SJCRH30 (cell line): ENCODE measurements at regions not wholly inside any gene's neighbourhood (a gene's known extent, or its start where the extent isn't known, plus 50 kb on each side); places are given as distances from the start of the nearest gene placed in this dataset.

Experiments used
- DNase-seq, 2 experiments: peaks; one replicate each; pipeline ENCODE4 v3.0.0-alpha.2; 2015 to 2020
- H3K27ac ChIP-seq: fragments of 250-450 bp; sonication (Bioruptor Pico); 2 replicates; pipeline ENCODE4 v1.5.1; 2020; ENCODE audit warnings: mild to moderate bottlenecking, moderate library complexity
- H3K27me3 ChIP-seq: fragments of 250-450 bp; sonication (Bioruptor Pico); 2 replicates; pipeline ENCODE4 v1.5.1; 2020; ENCODE audit warnings: mild to moderate bottlenecking, moderate library complexity
- H3K36me3 ChIP-seq: fragments of 250-450 bp; sonication (Bioruptor Pico); 2 replicates; pipeline ENCODE4 v1.5.1; 2020; ENCODE audit warnings: mild to moderate bottlenecking, moderate library complexity
- H3K4me1 ChIP-seq: fragments of 250-450 bp; sonication (Bioruptor Pico); 2 replicates; pipeline ENCODE4 v1.5.1; 2020; ENCODE audit warnings: mild to moderate bottlenecking, moderate library complexity
- H3K4me3 ChIP-seq: fragments of 250-450 bp; sonication (Bioruptor Pico); 2 replicates; pipeline ENCODE4 v1.5.1; 2020; ENCODE audit warnings: mild to moderate bottlenecking, moderate library complexity
- H3K9me3 ChIP-seq: fragments of 250-450 bp; sonication (Bioruptor Pico); replicated peaks from 2 replicates; pipeline ENCODE4 v1.5.1; 2020; ENCODE audit warnings: mild to moderate bottlenecking, moderate library complexity

DNA sequence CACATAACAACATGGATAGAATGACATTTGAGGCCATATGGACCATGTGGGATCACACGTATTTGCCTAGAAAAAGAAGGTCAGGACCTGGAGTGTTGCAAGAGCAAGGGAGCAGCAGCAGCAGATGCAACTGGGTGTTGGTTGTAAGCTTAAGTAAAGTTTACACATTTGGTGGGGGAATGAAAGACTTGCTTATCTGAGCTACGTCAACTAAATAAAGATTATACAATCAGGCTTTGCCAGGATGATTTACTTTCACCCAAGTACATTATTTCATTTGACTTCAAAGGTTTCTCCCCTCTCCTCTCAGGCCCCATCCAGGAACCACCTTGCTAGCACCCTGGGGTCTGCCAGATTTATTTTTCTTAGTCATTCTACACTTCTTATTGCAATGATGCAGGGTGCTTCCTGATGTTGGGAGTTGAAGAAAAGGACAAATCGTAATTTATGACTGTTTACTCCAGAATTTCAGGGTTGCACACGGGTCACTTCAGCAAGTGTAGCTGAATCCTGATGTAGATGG lies 591.9 kb upstream of the IGFBP3 start:
- Histone ChIP-seq H3K4me1 (no peaks in the 10 kb centered on the region), H3K36me3 (no peaks in the 10 kb centered on the region), H3K4me3 (no peak overlapping the region), H3K27me3 (no peaks in the 10 kb centered on the region), H3K27ac (no peak overlapping the region), H3K9me3 (no peaks in the 10 kb centered on the region)
- no peak for DNase-seq

DNA sequence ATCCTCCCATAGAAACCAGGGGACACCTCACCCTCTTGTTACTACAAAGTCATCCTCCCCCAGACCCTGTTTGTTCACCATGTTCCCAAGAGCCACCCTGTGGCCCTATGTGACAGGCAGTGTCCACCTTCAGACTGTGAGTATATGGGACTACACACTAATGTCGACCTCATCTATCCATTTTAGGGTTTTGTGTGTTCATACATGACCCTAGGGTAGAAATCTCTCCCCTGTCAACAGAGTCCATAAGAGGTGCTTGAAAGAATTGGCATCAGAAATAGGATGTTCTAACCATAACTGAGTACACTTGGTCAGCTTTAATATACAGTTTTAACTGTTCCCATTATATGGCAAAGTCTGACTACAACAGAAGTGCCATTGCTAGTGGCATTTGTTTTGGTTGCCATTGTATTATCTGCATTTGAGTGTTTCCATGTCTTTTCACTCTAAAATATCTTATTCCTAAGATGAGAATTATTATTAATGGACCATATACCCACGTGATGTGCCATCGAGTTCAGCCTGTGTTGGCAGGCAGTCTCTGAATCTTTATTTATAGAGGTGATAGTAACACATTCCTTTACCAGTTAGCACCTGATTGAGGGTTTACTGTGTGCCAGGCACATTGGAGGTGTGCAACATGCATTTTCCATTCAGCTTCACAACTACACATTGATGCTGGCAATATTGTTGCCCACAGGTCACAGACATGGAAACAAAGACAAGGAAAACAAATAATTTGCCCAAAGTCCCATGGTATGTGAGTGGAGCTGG lies 590.6 kb upstream of the IGFBP3 start:
- Histone ChIP-seq H3K4me3 (no peak overlapping the region), H3K9me3 (no peaks in the 10 kb centered on the region), H3K4me1 (no peaks in the 10 kb centered on the region), H3K36me3 (no peaks in the 10 kb centered on the region), H3K27ac (no peak overlapping the region), H3K27me3 (no peaks in the 10 kb centered on the region)
- DNase-seq, result no peak

DNA sequence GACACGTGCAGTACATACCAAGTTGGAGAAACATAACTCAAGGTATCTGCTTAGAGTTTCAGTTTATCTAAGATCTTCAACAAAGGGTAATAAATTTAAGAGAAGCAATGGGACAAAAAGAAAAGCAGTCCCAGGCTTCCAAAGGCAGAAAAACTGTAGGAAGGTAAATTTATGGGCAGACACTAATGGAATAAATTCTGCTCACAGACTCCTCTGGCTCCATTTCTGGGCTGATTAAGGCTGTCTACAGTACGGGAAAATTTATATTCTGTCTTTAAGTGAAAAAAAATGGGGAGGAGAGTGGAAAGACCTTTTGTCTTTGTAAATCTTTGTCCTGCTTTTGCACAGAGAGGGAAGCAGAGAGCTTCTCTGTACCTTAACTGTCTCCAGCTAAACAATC lies 587.5 kb upstream of the IGFBP3 start:
- no peak overlapping the region for H3K27ac ChIP-seq
- no peaks in the 10 kb centered on the region for H3K9me3 ChIP-seq
- DNase-seq, result no peak

DNA sequence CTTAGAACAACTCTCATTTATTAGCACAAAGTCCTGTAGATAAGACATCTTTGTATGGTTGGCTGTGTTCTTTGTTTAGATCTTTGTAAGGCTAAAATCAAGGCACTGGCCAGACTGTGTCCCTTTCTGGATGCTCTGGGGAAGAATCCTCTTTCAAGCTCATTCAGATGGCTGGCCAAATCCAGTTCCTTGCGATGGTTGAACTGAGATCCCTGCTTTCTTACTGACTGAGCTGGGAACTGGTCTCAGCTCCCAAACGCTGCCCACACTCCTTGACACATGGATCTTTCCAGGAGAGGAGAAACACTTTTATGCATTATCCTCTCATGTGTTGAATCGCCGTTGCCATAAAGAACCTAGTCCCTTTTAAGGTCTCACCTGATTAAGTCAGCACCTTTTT lies 586.5 kb upstream of the IGFBP3 start:
- H3K27me3 ChIP-seq, result no peaks in the 10 kb centered on the region
- H3K27ac ChIP-seq, result no peak overlapping the region
- H3K9me3 ChIP-seq, result no peaks in the 10 kb centered on the region; the same call in 1 of the 2 replicates
- DNase-seq, result no peak
- no peaks in the 10 kb centered on the region for H3K4me1 ChIP-seq
- no peaks in the 10 kb centered on the region for H3K36me3 ChIP-seq
- no peak overlapping the region for H3K4me3 ChIP-seq

More for the DNA sequence above, 587.5 kb upstream of the IGFBP3 start:
- H3K4me1 ChIP-seq, result no peaks in the 10 kb centered on the region
- H3K27me3 ChIP-seq, result no peaks in the 10 kb centered on the region
- no peaks in the 10 kb centered on the region for H3K36me3 ChIP-seq
- no peak overlapping the region for H3K4me3 ChIP-seq

DNA sequence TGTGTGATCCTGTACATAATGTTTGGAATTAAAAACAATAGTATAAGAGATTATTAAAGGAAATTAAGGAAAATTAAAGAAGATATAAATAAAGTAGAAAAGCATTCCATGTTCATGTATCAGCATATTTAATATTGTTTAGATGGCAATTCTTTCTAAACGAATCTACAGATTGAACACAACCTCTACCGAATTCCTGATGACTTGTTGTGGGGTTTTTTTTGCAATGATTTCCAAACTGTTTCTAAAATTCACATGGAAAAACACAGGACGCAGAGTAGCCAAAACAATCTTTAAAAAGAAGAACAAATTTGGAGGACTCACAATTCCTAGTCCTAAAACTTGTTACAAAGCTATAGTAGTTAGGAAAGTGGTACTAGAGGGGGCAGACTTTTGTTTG lies 573.4 kb upstream of the IGFBP3 start:
- Histone ChIP-seq H3K9me3 (no peaks in the 10 kb centered on the region), H3K4me1 (no peaks in the 10 kb centered on the region), H3K4me3 (no peak overlapping the region), H3K27me3 (no peaks in the 10 kb centered on the region), H3K27ac (no peak overlapping the region), H3K36me3 (no peaks in the 10 kb centered on the region)
- DNase-seq, result no peak

DNA sequence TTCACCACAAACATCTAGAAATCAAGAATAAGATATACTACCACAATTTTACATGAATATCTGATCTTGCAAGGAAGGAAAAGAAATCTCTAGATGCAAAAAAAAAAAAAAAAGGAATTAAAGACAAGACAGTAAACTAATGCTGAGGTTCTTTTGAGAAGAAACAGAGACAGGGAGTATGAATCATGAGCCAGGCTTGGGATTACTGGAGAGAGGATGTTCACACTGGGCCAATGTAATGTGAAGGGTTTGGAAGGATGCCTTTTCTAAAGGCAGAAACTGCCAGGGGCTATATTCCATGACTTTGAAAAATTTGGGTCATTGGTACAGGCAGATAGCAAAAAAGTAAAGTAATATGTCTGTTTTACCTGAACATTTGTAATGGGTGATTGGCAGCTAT lies 573.0 kb upstream of the IGFBP3 start:
- Histone ChIP-seq H3K36me3 (no peaks in the 10 kb centered on the region), H3K27me3 (no peaks in the 10 kb centered on the region), H3K9me3 (no peaks in the 10 kb centered on the region), H3K27ac (no peak overlapping the region), H3K4me1 (no peaks in the 10 kb centered on the region), H3K4me3 (no peak overlapping the region)
- no peak for DNase-seq

DNA sequence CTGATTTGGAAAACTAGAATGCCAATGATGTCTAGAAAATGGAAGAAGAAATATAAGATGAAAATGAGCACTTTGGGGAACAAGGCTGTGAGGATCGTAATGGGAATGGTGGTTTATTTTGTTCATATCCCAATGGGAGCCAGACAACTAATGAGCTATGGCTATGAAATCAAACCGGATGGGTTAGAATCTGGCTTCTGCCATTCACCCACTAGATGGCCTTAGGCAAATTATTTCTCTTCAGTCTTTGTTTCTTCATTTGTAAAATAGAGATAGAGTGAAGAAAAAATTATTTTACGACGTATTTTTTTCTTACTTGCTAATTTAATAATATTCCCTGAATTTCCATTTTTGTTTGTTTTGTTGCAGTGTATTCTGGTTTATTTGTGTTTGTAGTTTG lies 572.1 kb upstream of the IGFBP3 start:
- Histone ChIP-seq H3K27ac (no peak overlapping the region), H3K27me3 (no peaks in the 10 kb centered on the region), H3K4me1 (no peaks in the 10 kb centered on the region), H3K9me3 (no peaks in the 10 kb centered on the region), H3K36me3 (no peaks in the 10 kb centered on the region), H3K4me3 (no peak overlapping the region)
- DNase-seq, result no peak

DNA sequence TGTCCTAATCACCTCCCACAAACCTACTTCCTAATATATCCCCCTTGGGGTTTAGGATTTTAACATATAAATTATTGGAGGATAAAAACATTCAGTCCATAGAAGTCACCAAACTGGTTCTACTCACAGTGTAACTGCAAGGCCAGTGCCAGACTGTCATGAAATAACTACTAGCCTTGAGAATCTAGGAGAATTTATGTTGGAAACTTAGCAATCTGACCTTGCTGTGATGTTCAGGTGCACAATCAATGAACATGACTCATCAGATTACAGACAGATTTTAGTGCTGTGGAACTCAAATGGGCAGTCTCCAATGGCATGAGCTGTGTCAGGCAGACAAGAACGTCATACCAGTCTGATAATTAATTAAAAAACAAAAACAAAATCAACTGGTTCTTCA lies 571.4 kb upstream of the IGFBP3 start:
- H3K27ac ChIP-seq, result no peak overlapping the region
- H3K4me1 ChIP-seq, result no peaks in the 10 kb centered on the region
- no peak for DNase-seq

DNA sequence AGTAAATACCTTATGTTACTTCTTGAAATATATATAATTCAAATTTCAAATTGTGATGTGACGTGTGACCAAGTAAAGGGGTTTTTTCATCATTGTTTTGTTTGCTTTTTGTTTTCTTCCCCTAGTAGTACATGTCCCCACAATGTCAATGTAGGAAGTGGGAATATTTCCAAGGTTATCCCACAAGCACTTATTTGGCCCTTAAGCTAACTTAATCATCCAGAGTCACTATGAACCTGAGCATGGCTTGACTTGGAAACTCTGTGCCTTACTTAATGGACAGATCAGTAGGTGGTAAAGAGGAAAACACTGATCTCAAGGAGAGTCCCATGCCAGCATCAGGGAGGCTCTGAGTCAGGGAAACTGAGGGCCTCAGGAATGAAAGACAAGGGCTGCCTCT lies 569.3 kb upstream of the IGFBP3 start:
- H3K4me3 ChIP-seq, result no peak overlapping the region
- DNase-seq, result no peak
- no peaks in the 10 kb centered on the region for H3K27me3 ChIP-seq
- no peaks in the 10 kb centered on the region for H3K36me3 ChIP-seq
- H3K9me3 ChIP-seq, result no peaks in the 10 kb centered on the region
- no peak overlapping the region for H3K27ac ChIP-seq
- H3K4me1 ChIP-seq, result no peaks in the 10 kb centered on the region

More for the DNA sequence above, 571.4 kb upstream of the IGFBP3 start:
- Histone ChIP-seq H3K4me3 (no peak overlapping the region), H3K36me3 (no peaks in the 10 kb centered on the region), H3K9me3 (no peaks in the 10 kb centered on the region), H3K27me3 (no peaks in the 10 kb centered on the region)

DNA sequence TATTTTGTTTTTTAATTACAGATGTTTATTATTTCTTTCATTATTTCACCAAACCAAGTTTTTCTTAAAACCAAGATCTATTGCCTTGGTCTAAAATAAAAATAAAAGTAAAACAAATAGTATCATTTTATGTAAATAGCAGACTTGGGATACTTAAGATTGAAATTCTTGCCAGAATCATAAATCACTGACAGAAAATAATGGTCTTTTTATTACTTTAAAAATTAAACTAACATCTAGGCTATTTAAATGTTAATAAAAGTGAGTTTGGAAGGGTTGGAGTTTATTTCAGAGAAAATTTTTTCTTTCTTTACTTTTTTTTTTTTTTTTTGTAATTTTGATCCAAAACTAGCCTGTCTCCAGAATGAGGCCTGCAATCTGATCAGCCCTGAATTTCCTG lies 568.0 kb upstream of the IGFBP3 start:
- H3K4me1 ChIP-seq, result no peaks in the 10 kb centered on the region
- no peak overlapping the region for H3K27ac ChIP-seq
- H3K9me3 ChIP-seq, result no peaks in the 10 kb centered on the region
- no peak for DNase-seq
- no peaks in the 10 kb centered on the region for H3K27me3 ChIP-seq
- H3K36me3 ChIP-seq, result no peaks in the 10 kb centered on the region
- H3K4me3 ChIP-seq, result no peak overlapping the region

DNA sequence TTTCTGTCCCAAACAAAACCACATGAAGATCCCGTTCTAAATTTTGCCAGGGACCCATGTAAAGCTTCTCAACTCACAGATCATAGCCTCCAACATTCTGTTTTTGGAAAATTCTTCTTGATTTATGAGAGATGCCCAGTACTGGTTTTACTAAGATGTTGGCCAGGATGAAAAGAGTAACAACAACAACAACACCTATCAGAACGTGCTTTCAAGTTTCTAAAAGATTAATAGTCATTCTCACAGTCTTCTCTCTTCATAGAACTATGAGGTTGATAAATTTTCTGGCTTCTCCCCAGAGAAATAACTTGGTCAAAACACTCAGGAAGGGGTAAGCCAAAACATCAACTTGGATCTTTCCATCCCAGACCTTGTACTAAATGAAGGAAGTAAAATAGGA lies 567.5 kb upstream of the IGFBP3 start:
- Histone ChIP-seq H3K4me3 (no peak overlapping the region), H3K36me3 (no peaks in the 10 kb centered on the region), H3K27me3 (no peaks in the 10 kb centered on the region), H3K9me3 (no peaks in the 10 kb centered on the region), H3K27ac (no peak overlapping the region), H3K4me1 (no peaks in the 10 kb centered on the region)
- no peak for DNase-seq

DNA sequence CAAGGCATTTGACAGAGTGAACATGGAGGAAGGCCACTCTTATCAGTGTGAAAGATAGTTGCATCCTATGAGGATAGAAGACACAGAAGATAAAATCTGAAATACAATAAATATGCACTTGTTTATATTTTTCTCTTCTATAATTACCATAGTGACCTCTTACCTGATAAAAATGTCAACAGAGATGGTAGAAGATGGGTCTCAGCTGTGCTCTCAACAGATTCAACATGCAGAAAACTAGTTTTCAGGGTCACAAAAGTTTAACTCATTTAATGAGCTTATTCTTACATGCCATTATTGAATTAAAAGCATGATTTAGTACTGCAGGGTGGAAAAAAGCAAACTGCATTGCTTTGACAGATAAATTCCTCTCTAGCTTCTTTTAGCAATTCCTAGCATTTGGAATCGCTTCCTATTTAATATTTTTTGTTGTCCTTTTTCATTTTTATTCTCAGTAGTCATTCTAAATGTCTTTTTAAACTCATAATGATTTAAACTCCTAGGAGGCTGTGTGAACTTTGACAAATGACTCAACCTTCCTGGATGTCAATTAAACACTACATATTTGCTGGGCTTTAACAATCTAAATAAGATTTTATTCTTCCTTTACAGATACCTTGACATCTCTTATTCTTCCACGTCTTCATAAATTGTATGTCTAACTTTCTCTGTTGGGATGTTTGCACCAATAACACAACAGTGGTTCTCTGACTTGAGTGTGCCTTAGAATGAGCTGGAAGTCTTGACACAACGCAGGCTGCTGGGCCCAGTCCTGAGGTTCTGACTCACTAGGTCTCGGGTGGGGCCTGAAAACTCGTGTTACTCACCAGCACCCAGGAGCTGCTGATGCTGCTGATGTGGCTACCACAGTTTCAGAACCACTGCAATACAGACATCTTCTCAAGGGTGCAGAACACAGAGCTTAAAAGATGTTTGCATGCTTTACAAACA lies 565.5 kb upstream of the IGFBP3 start:
- H3K36me3 ChIP-seq, result no peaks in the 10 kb centered on the region
- no peaks in the 10 kb centered on the region for H3K9me3 ChIP-seq
- DNase-seq, result no peak
- no peaks in the 10 kb centered on the region for H3K27me3 ChIP-seq
- H3K4me1 ChIP-seq, result no peaks in the 10 kb centered on the region
- no peak overlapping the region for H3K27ac ChIP-seq
- H3K4me3 ChIP-seq, result no peak overlapping the region

DNA sequence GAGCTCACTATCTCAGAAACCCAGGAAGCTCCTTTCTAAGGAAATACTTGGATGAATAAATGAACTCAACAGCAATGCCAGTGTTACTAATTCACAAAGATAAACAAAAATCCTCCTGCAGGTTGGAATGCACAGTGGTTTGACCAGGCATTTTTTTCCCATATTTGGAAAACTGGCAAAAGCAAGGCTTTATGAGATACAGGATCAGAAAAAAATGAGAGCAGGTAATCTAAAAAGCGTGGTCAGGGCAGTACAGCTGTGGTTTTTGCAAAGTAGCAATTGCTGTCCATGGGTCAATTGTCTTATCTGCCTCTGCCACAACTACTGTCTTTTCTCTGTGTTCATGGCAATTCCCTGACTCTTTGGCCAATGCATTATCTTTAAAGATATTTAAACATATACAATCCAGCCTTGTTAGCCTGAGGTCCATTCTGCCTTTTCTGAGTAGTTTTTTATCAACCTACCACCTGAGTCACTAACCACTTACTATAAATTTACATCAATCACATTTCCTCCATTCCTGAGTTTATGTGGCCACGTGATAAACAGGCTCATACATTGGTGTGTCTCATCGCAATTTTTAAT lies 564.5 kb upstream of the IGFBP3 start:
- Histone ChIP-seq H3K36me3 (no peaks in the 10 kb centered on the region), H3K9me3 (no peaks in the 10 kb centered on the region), H3K4me1 (no peaks in the 10 kb centered on the region), H3K4me3 (no peak overlapping the region), H3K27ac (no peak overlapping the region), H3K27me3 (no peaks in the 10 kb centered on the region)
- no peak for DNase-seq

DNA sequence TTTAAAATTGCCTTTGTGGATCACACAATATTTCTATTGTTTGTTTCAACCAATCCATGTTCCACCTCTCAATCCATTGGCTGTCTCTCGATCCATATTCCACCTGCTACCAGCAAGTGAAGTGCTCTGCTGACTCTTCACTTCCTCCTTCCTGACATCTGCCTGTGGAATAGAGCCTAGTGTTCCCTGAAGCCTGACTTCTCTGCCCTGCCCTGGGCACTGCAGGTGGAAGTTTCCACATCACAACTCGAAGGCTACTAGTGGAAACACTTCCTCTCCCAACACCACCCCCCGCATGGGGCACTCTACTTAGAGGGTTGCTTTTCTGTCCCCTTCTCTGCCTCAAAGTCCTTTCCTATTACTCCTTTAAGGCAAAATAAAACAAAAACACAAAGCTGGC lies 563.8 kb upstream of the IGFBP3 start:
- no peaks in the 10 kb centered on the region for H3K9me3 ChIP-seq
- no peaks in the 10 kb centered on the region for H3K27me3 ChIP-seq
- H3K27ac ChIP-seq, result no peak overlapping the region
- no peak for DNase-seq
- no peaks in the 10 kb centered on the region for H3K4me1 ChIP-seq
- no peaks in the 10 kb centered on the region for H3K36me3 ChIP-seq
- no peak overlapping the region for H3K4me3 ChIP-seq

DNA sequence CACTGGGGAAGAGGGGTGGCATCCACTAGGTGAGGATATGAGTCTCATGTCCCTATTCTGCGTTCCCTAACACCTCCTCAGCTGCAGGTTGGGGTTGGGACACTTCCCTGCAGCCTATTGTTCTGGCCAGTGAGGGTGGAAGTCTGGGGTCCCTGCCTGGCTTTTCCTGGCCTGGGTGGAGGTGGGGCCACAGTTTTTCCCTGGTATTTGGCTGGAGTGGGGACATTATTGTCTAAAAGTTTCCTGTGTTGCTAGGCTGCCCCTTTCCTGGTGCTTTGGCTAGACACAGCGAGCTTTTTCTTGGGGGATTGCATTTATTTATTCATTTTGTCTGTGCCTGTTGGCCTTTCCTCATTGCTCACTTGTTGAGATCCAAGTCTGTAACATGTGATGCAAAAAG lies 559.5 kb upstream of the IGFBP3 start:
- H3K9me3 ChIP-seq, result no peaks in the 10 kb centered on the region
- H3K36me3 ChIP-seq, result no peaks in the 10 kb centered on the region
- H3K4me1 ChIP-seq, result no peaks in the 10 kb centered on the region
- no peak overlapping the region for H3K27ac ChIP-seq
- no peaks in the 10 kb centered on the region for H3K27me3 ChIP-seq
- no peak for DNase-seq
- no peak overlapping the region for H3K4me3 ChIP-seq
